ENCODE measurements at regions not wholly inside any gene's neighbourhood (a gene's known extent, or its start where the extent isn't known, plus 50 kb on each side); places are given as distances from the start of the nearest gene placed in this dataset.

- TF ChIP-seq CTCF (IDR thresholded peaks at IDR 0.05; ENCODE audit: control extremely low read depth, extremely low read depth, low read depth, missing control alignments): no peak
- ChIA-PET POLR2A (no interaction called here), CTCF (interaction anchor here (1.2 to 1.4 kb wide), 3 partner anchors 11 to 62 kb away, joined by 3 to 4 read pairs (median 3); no protein-coding TSS in a partner anchor)
- no peak for DNase-seq (ENCODE audit: extremely low spot score)
Measured at GRCh38 chr1:58312971-58313563, 233.5 kb downstream of the OMA1 start.

- TF ChIP-seq CTCF (IDR thresholded peaks at IDR 0.05; ENCODE audit: control extremely low read depth, extremely low read depth, low read depth, missing control alignments): no peak
- POLR2A ChIA-PET: no interaction called here
- CTCF ChIA-PET: interaction anchor here (1.2 to 1.4 kb wide), 3 partner anchors 11 to 61 kb away, joined by 3 to 4 read pairs (median 3); no protein-coding TSS in a partner anchor
- no peak for DNase-seq (ENCODE audit: extremely low spot score)
Measured at GRCh38 chr1:58312461-58312860, 234.1 kb downstream of the OMA1 start.

DNA sequence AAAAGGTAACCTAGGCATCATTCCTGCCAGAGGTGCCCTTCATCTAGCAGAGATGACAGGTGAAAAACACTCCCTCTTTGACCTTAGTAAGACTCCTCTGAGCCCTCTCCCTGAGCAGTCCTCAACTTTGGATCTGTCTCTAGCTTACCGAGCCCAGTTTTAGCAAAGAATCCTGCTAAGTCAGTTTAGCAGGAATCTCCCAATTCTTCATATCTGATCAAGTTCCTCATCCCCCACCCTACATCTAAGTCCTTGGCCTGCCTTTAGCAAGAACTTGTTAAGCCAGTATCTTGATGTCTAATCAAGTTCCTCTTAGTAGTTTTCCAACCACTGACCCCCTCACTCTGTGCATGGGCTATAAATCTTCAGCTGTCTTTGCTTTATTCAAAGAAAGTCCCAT is 235.6 kb downstream of the OMA1 start:
- DNase-seq (ENCODE audit: extremely low spot score): no peak
- no peak for TF ChIP-seq CTCF (IDR thresholded peaks at IDR 0.05; ENCODE audit: control extremely low read depth, extremely low read depth, low read depth, missing control alignments)
- ChIA-PET POLR2A (no interaction called here), CTCF (interaction anchor here (1.7 kb wide), 1 partner anchor 9 kb away, joined by 6 read pairs; no protein-coding TSS in a partner anchor)

DNA sequence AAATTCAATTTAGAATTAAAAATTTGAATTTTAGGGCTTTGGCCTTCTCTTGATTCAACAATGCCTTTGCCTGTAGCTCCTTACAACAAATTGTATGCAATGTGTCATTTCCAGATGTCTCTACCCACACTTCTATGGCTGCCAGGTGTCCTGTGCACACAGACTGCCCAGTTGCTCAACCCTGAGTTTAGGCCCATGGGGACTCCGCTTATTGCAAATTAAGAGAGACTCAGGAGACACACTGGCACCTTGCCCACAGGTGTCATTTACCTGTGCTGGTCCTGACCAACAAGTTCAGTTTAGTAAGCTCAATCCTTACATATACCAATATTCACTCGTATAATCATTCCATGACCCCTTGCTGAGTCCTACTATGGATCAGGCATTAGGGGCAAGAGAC is 236.1 kb downstream of the OMA1 start:
- no peak for DNase-seq (ENCODE audit: extremely low spot score)
- POLR2A ChIA-PET: no interaction called here
- CTCF ChIA-PET: interaction anchor here (1.7 kb wide), 1 partner anchor 9 kb away, joined by 6 read pairs; no protein-coding TSS in a partner anchor
- no peak for TF ChIP-seq CTCF (IDR thresholded peaks at IDR 0.05; ENCODE audit: control extremely low read depth, extremely low read depth, low read depth, missing control alignments)

- DNase-seq (ENCODE audit: extremely low spot score): no peak
- no peak for TF ChIP-seq CTCF (IDR thresholded peaks at IDR 0.05; ENCODE audit: control extremely low read depth, extremely low read depth, low read depth, missing control alignments)
- CTCF ChIA-PET: interaction anchor here (0.9 to 1.2 kb wide), 2 partner anchors 11 to 13 kb away, joined by 3 to 4 read pairs; no protein-coding TSS in a partner anchor
- POLR2A ChIA-PET: no interaction called here
Measured at GRCh38 chr1:58308206-58308605, 238.3 kb downstream of the OMA1 start.

- ChIA-PET CTCF (interaction anchor here (0.9 kb wide), 1 partner anchor 12 kb away, joined by 3 read pairs; no protein-coding TSS in a partner anchor), POLR2A (no interaction called here)
- TF ChIP-seq CTCF (IDR thresholded peaks at IDR 0.05; ENCODE audit: control extremely low read depth, extremely low read depth, low read depth, missing control alignments): no peak
- no peak for DNase-seq (ENCODE audit: extremely low spot score)
Measured at GRCh38 chr1:58307431-58307830, 239.1 kb downstream of the OMA1 start.

All from GM10248 (cell line).